GM12864 (cell line): ENCODE measurements at regions not wholly inside any gene's neighbourhood (a gene's known extent, or its start where the extent isn't known, plus 50 kb on each side); places are given as distances from the start of the nearest gene placed in this dataset.
"Not testable (repeated sequence)": the region's sequence is repeated elsewhere in the genome, so short reads cannot be mapped to it uniquely, and the experiment has no call there.

Experiments
- DNase-seq: peaks from one replicate; pipeline ENCODE4 v3.0.0-alpha.2; 2011; ENCODE audit warnings: low read depth
- H3K4me3 ChIP-seq: 2 replicates; pipeline ENCODE4 v1.5.1; 2011; ENCODE audit warnings: mild to moderate bottlenecking, low read depth, low read length, control low read depth
- CTCF ChIP-seq: IDR thresholded peaks from 2 replicates; pipeline ENCODE4 v1.5.1; 2011; ENCODE audit warnings: low read depth, mild to moderate bottlenecking, moderate library complexity, low read length, control low read depth, inconsistent platforms; ENCODE audit errors: missing control alignments

GRCh38 chr18:30682672-30683071, 359.9 kb downstream of the DSC3 start:
- no peak for TF ChIP-seq CTCF
- DNase-seq = no peak
- no peak overlapping the region for H3K4me3 ChIP-seq

DNA sequence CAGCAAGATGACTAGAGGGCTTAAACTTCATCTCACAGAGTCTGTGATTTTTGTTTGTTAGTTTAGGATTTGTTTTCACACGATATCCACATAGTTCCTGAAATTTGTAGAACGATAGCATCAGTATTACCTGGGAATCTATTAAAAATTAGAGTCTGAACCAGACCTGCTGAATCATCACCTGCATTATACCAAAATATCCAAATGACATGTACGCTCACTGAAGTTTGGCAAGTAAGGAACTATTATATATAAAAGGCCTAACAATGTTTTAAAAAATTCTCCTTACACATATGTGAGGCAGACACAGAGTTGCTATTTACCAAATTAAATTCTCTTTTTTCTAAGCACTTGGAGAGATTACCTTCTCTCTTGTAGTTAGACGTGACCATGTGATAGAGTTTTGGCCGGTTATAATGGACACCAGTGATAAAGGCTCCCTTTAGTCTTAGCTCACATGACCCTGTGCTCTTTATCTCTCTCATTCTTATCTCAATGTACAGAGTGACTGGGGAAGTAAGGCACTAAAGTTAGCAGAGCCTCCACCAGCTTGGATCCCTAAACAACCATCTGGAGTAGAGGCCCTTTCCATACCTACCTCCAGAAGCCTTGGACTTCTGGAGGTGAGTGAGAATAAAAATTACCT, 363.1 kb downstream of the DSC3 start:
- DNase-seq = no peak
- H3K4me3 ChIP-seq = no peak overlapping the region
- no peak for TF ChIP-seq CTCF

DNA sequence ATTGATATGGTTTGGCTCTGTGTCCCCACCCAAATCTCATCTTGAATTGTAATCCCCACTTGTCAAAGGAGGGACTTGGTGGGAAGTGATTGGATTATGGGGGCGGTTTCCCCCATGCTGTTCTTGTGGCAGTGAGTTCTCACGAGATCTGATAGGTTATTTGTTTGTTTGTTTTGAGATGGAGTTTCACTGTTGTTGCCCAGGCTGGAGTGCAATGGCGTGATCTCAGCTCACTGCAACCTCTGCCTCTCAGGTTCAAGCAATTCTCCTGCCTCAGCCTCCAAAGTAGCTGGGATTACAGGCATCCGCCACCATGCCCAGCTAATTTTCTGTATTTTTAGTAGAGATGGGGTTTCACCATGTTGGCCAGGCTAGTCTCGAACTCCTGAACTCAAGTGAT, 364.7 kb downstream of the DSC3 start:
- not testable (repeated sequence) for H3K4me3 ChIP-seq, DNase-seq

GRCh38 chr18:30676053-30676480, 366.5 kb downstream of the DSC3 start:
- no peak for TF ChIP-seq CTCF
- no peak for DNase-seq
- H3K4me3 ChIP-seq = no peak overlapping the region

DNA sequence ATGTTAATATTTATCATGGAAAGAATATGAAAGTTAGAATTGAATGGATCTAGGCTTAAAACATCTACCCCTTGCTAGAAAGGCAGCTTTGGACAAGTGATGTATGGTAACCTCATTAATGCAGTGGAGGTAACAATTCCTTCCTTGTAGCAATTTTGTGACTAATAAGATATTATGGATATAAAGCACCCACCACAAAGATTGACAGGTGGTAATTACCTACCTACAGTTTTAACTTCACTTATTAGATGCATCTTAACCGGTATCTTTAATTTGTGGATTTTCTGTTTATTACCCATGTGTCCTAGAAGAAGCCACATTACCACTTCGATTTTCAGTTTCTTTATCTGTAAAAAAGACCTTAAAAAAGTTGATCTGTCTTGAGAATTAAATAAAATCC, 367.0 kb downstream of the DSC3 start:
- no peak overlapping the region for H3K4me3 ChIP-seq
- TF ChIP-seq CTCF = no peak
- no peak for DNase-seq

DNA sequence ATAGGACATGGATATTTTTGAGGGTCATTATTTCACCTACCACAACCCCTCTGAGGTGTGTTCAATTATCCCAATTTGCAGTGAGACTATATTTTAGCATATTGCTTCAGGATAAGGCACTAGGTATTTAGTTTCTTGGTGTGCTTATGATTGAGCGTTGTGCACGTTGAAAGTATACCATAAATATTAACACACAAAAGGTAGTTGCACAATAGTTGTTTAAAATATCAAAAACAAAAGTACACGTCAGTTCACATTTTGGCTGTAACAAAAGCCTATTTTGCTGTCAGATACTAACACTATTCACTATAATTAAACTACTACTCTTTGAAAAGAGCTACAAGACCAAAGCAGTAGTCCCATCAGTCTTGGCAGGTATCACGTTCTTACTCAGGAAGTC, 367.5 kb downstream of the DSC3 start:
- no peak overlapping the region for H3K4me3 ChIP-seq
- TF ChIP-seq CTCF = no peak
- no peak for DNase-seq

DNA sequence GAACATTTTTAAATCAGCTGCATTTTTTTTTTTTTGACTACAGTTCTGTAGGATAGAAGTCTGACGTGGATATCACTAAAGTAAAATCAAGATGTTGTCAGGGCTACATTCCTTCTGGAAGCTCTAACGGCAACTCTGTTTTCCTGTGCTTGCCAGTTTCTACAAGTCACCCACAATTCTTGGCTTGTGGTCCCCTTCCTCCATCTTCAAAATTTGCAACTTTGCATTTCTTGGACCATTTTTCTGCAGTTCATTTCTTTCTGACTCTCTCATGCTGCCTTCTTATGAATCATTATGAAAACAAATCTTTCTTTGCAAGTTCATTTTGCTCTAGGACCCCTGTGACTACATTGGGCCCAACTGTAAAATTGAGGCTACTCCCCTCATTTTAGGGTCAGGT, 367.9 kb downstream of the DSC3 start:
- TF ChIP-seq CTCF = no peak
- no peak overlapping the region for H3K4me3 ChIP-seq
- no peak for DNase-seq

- DNase-seq, H3K4me3 ChIP-seq: not testable (repeated sequence)
Observed at GRCh38 chr18:30672439-30672838, 370.1 kb downstream of the DSC3 start.
